Natural killer cell (primary cell): ENCODE measurements at regions not wholly inside any gene's neighbourhood (a gene's known extent, or its start where the extent isn't known, plus 50 kb on each side); places are given as distances from the start of the nearest gene placed in this dataset.

Experiments
- ATAC-seq, 3 donors: fragments of 150-1000 bp in 2 of 3; fragments of 200-7000 bp in 1 of 3; cut with Tn5 transposase; 1 replicate in 1 of 3; 2 replicates in 2 of 3; pipeline ENCODE4 v1.10.0; 2021; ENCODE audit warnings: mild to moderate bottlenecking in 2 of 3, moderate library complexity in 2 of 3
- DNase-seq, 2 donors: peaks; one replicate each; pipeline versions ENCODE4 v3.0.0 to v3.0.0-alpha.2; 2013 to 2021; ENCODE audit warnings: mixed read lengths in 1 of 2
- H3K27ac ChIP-seq: one replicate; pipeline ENCODE4 v1.5.1; 2013; ENCODE audit warnings: mild to moderate bottlenecking, low read length
- H3K27me3 ChIP-seq: one replicate; pipeline ENCODE4 v1.6.1; 2013; ENCODE audit warnings: low read length; ENCODE audit not compliant: control insufficient read depth, insufficient read depth
- H3K36me3 ChIP-seq: one replicate; pipeline ENCODE4 v1.6.1; 2013; ENCODE audit warnings: low read length; ENCODE audit not compliant: control insufficient read depth, insufficient read depth
- H3K4me1 ChIP-seq: one replicate; pipeline ENCODE4 v1.6.1; 2013; ENCODE audit warnings: low read length; ENCODE audit not compliant: control insufficient read depth, insufficient read depth
- H3K4me3 ChIP-seq: one replicate; pipeline ENCODE4 v1.5.1; 2013; ENCODE audit warnings: low read length
- H3K9me3 ChIP-seq: one replicate; pipeline ENCODE4 v1.6.1; 2013; ENCODE audit warnings: low read length; ENCODE audit not compliant: control insufficient read depth, insufficient read depth
- H3K27ac Mint-ChIP-seq, 2 donors: one replicate each; pipeline ENCODE4 v1.8.0; 2022; ENCODE audit warnings: mild to moderate bottlenecking in 2 of 2, mixed read lengths in 2 of 2, moderate library complexity in 1 of 2
- H3K27me3 Mint-ChIP-seq, 2 donors: one replicate each; pipeline ENCODE4 v1.8.0; 2022; ENCODE audit warnings: low read depth in 2 of 2, mixed read lengths in 2 of 2
- H3K36me3 Mint-ChIP-seq: one replicate; pipeline ENCODE4 v1.8.0; 2022; ENCODE audit warnings: mixed read lengths
- H3K4me1 Mint-ChIP-seq, 2 donors: one replicate each; pipeline ENCODE4 v1.8.0; 2022; ENCODE audit warnings: mixed read lengths in 2 of 2
- H3K4me3 Mint-ChIP-seq: one replicate; pipeline ENCODE4 v1.8.0; 2022; ENCODE audit warnings: mild to moderate bottlenecking, moderate library complexity, mixed read lengths
- H3K9me3 Mint-ChIP-seq, 2 donors: one replicate each; pipeline ENCODE4 v1.8.0; 2022; ENCODE audit warnings: mixed read lengths in 2 of 2
- WGBS: methylation state at CpG from one replicate; pipeline ENCODE4 v1.1.7; 2013; ENCODE audit warnings: missing lambda C conversion rate; ENCODE audit not compliant: insufficient coverage; 5-methylcytosine and 5-hydroxymethylcytosine counted together
- intact Hi-C: fragments of 100-400 bp; cut with micrococcal nuclease; formaldehyde crosslinking; loops from one replicate; pipeline ENCODE4 v1.14.2; 2022
- TF ChIP-seq, protein P1 (sequence below): fragments of 200-600 bp; IDR thresholded peaks from one replicate; pipeline ENCODE4 v1.8.0; 2022; ENCODE audit warnings: antibody characterized with exemption

DNA sequence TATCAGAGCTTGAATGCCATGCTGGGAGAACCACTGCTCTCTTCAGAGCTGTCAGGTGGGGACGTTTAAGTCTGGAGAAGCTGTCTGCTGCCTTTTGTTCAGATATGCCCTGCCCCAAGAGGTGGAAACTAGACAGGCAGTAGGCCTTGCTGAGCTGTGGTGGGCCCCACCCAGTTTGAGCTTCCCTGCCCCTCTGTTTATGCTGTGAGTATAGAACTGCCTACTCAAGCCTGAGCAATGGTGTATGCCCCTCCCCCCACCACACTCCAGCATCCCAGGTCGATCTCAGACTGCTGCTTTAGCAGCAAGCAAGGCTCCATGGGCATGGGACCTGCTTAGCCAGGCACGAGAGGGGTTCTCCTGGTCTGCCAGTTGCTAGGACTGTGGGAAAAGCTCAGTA is 362.3 kb downstream of the FAM170A start:
- Histone ChIP-seq H3K27me3 (no peaks in the 10 kb centered on the region), H3K27ac (no peak overlapping the region), H3K4me1 (no peaks in the 10 kb centered on the region), H3K36me3 (no peaks in the 10 kb centered on the region), H3K4me3 (no peak overlapping the region), H3K9me3 (peaks cover 6% of the 10 kb centered on the region)
- intact Hi-C loops = no loop called here
- peaks cover 11 to 17% of the 10 kb centered on the region in 2 donors for H3K9me3 Mint-ChIP-seq
- no peaks in the 10 kb centered on the region for H3K27me3 Mint-ChIP-seq
- ATAC-seq = no peak
- no peak overlapping the region for H3K4me3 Mint-ChIP-seq
- TF ChIP-seq, protein P1, sequence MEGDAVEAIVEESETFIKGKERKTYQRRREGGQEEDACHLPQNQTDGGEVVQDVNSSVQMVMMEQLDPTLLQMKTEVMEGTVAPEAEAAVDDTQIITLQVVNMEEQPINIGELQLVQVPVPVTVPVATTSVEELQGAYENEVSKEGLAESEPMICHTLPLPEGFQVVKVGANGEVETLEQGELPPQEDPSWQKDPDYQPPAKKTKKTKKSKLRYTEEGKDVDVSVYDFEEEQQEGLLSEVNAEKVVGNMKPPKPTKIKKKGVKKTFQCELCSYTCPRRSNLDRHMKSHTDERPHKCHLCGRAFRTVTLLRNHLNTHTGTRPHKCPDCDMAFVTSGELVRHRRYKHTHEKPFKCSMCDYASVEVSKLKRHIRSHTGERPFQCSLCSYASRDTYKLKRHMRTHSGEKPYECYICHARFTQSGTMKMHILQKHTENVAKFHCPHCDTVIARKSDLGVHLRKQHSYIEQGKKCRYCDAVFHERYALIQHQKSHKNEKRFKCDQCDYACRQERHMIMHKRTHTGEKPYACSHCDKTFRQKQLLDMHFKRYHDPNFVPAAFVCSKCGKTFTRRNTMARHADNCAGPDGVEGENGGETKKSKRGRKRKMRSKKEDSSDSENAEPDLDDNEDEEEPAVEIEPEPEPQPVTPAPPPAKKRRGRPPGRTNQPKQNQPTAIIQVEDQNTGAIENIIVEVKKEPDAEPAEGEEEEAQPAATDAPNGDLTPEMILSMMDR = no peak
- no peak overlapping the region for H3K27ac Mint-ChIP-seq
- no peaks in the 10 kb centered on the region for H3K36me3 Mint-ChIP-seq
- 67% methylated on average over 3 of the region's 3 CpGs for WGBS
- no peaks in the 10 kb centered on the region for H3K4me1 Mint-ChIP-seq
- no peak for DNase-seq

DNA sequence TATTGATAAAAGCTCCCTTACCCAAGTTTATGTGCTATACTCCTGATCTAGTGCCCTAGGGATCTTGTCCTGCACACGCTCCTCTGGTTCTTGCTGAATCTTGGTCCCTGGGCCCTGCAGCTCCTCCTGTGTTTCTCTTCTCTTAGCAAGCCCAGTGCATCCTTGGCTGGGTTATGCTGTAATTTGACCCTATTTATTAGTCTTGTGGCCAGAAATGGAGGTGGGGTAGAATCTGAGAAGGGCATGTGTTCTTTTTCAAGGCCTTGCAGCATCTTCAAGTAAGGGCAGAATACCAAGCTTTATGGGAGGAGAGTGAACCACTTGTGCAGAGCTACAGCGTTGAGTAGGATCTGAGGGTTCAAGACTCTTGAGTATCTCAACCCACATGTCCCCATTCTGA is 366.8 kb downstream of the FAM170A start:
- Histone ChIP-seq H3K27ac (no peak overlapping the region), H3K27me3 (no peaks in the 10 kb centered on the region), H3K4me1 (no peaks in the 10 kb centered on the region), H3K9me3 (no peaks in the 10 kb centered on the region), H3K36me3 (no peaks in the 10 kb centered on the region), H3K4me3 (no peak overlapping the region)
- DNase-seq (no peak), ATAC-seq (no peak)
- intact Hi-C loops = no loop called here
- TF ChIP-seq, protein P1 = no peak
- Mint-ChIP-seq H3K27ac (no peak overlapping the region), H3K27me3 (no peaks in the 10 kb centered on the region), H3K36me3 (no peaks in the 10 kb centered on the region), H3K4me3 (no peak overlapping the region), H3K9me3 (peaks cover 5 to 16% of the 10 kb centered on the region in 2 donors), H3K4me1 (no peaks in the 10 kb centered on the region)
- 76% methylated on average over 2 of the region's 2 CpGs for WGBS

DNA sequence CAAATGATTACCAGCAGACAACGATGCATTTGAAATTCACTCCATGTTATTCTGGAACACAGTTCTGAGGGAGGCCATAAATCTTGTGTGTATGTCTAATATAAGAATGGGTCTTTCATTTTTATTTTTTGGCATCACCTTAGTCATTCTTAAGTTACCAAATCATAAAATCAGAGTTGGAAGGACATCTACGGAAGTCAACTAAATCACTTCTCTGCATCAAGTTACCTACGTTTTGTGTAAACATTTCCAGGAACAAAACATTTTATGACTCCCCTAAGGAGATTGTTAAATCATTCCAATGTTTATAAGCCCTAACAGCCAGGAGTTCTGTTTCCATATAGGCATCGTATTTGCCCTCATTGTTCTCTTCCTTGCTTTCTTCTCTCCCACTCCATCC is 378.2 kb downstream of the FAM170A start:
- Mint-ChIP-seq H3K27ac (no peak overlapping the region), H3K27me3 (no peaks in the 10 kb centered on the region), H3K4me3 (no peak overlapping the region), H3K4me1 (no peaks in the 10 kb centered on the region), H3K9me3 (peaks cover 2 to 7% of the 10 kb centered on the region in 2 donors), H3K36me3 (no peaks in the 10 kb centered on the region)
- no peaks in the 10 kb centered on the region for H3K36me3 ChIP-seq
- no peak overlapping the region for H3K27ac ChIP-seq
- H3K4me1 ChIP-seq = no peaks in the 10 kb centered on the region
- DNase-seq (no peak), ATAC-seq (no peak)
- no peaks in the 10 kb centered on the region for H3K27me3 ChIP-seq
- TF ChIP-seq, protein P1 = no peak
- H3K9me3 ChIP-seq = no peaks in the 10 kb centered on the region
- no peak overlapping the region for H3K4me3 ChIP-seq
- intact Hi-C loops = no loop called here
- 88% methylated on average over 4 of the region's 4 CpGs for WGBS

DNA sequence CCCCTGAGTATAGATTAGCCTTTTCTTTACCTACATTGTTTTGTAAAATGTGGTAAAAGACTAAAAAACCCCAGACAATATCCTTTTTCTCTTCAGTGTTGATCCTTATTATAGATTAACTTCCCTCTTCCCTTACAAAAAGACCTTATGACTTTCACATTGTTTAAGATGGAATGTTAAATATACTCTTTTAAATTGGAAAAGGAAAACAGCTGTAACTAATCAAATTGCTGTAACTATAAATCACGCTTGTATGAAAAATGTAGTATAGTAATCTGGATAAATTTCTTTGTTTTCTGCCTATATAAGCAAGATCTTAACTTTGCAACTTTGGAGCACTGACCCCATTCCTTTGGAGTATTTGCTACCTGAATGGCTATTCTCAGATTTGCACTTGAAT is 383.1 kb downstream of the FAM170A start:
- no peaks in the 10 kb centered on the region for H3K36me3 Mint-ChIP-seq
- TF ChIP-seq, protein P1 = no peak
- Histone ChIP-seq H3K27ac (no peak overlapping the region), H3K9me3 (no peaks in the 10 kb centered on the region), H3K36me3 (no peaks in the 10 kb centered on the region), H3K27me3 (no peaks in the 10 kb centered on the region), H3K4me3 (no peak overlapping the region), H3K4me1 (no peaks in the 10 kb centered on the region)
- H3K4me1 Mint-ChIP-seq = no peaks in the 10 kb centered on the region
- DNase-seq (no peak), ATAC-seq (no peak)
- intact Hi-C loops = no loop called here
- peaks cover 2 to 3% of the 10 kb centered on the region in 2 donors for H3K9me3 Mint-ChIP-seq
- H3K4me3 Mint-ChIP-seq = no peak overlapping the region
- no peaks in the 10 kb centered on the region for H3K27me3 Mint-ChIP-seq
- H3K27ac Mint-ChIP-seq = no peak overlapping the region
- WGBS = 100% methylated on average over 1 of the region's 1 CpG
